ENCODE measurements at regions not wholly inside any gene's neighbourhood (a gene's known extent, or its start where the extent isn't known, plus 50 kb on each side); places are given as distances from the start of the nearest gene placed in this dataset.
A peak's percentile ranks its signal among the peaks of the same experiment; 100 is the strongest.

- DNase-seq, result peak in 1 of 4 experiments; percentile 6
Observed at GRCh38 chr5:77843570-77844372, 67.6 kb upstream of the TBCA start.

- no peak for DNase-seq
Observed at GRCh38 chr5:77842243-77842642, 66.1 kb upstream of the TBCA start.

GRCh38 chr5:77841616-77842015, 65.5 kb upstream of the TBCA start:
- peak in 1 of 4 experiments; percentile 8 for DNase-seq

- DNase-seq, result no peak
Observed at GRCh38 chr5:77840930-77841329, 64.8 kb upstream of the TBCA start.

GRCh38 chr5:77839691-77840090, 63.6 kb upstream of the TBCA start:
- no peak for DNase-seq

- no peak for DNase-seq
Observed at GRCh38 chr5:77832938-77833337, 56.8 kb upstream of the TBCA start.

GRCh38 chr5:77832166-77832770, 56.1 kb upstream of the TBCA start:
- DNase-seq, result no peak

GRCh38 chr5:77828445-77828844, 52.3 kb upstream of the TBCA start:
- no peak for DNase-seq

Measured in suppressor macrophage (primary cell).